HCT116 (cell line): ENCODE measurements at regions not wholly inside any gene's neighbourhood (a gene's known extent, or its start where the extent isn't known, plus 50 kb on each side); places are given as distances from the start of the nearest gene placed in this dataset.

ENCODE experiments used
- ATAC-seq: fragments of 200-7000 bp; cut with Tn5 transposase; 2 replicates; pipeline ENCODE4 v1.9.1; 2020; ENCODE audit warnings: mild to moderate bottlenecking, moderate library complexity
- BruUV-seq: library from RNA; stranded (reverse); fragments of 400-500 nt; replicated peaks from 2 replicates; lab custom pipeline; 2021; lab: Mats Ljungman, UMichigan
- CTCF ChIA-PET: fragments of 300-600 bp; sonication (Branson Sonifier 250); formaldehyde crosslinking; loops from one replicate; lab custom pipeline; 2021; ENCODE audit warnings: antibody characterized with exemption; lab: Charles Lee
- POLR2A ChIA-PET: fragments of 300-600, 350-600 bp; sonication (Branson Sonifier 250); formaldehyde crosslinking; loops from one replicate; lab custom pipeline; 2021; ENCODE audit warnings: antibody characterized with exemption; lab: Charles Lee
- RAD21 ChIA-PET, 2 experiments: fragments of 300-600 bp; sonication (Branson Sonifier 250); formaldehyde crosslinking; loops; one replicate each; lab custom pipeline; 2023; ENCODE audit warnings: low total read pairs in 2 of 2; ENCODE audit not compliant: uncharacterized antibody in 2 of 2, unreplicated experiment in 2 of 2, low non-redundant PET in 1 of 2; lab: Charles Lee
- DNase-seq: peaks from one replicate; pipeline ENCODE4 v3.0.0-alpha.2; 2010; ENCODE audit warnings: low read depth, low spot score
- H2AFZ ChIP-seq: fragments of 200-600 bp; shearing (Covaris generic), sonication (generic); 2 replicates; pipeline ENCODE4 v1.6.1; 2017; ENCODE audit warnings: low read depth, mixed run types, mixed read lengths, antibody characterized with exemption, low read length; ENCODE audit not compliant: poor library complexity, severe bottlenecking
- H3K27ac ChIP-seq: 2 replicates; pipeline ENCODE4 v1.5.1; 2012; ENCODE audit warnings: low read depth, low read length
- H3K27me3 ChIP-seq: fragments of 200-600 bp; sonication (generic); 2 replicates; pipeline ENCODE4 v1.6.1; 2016; ENCODE audit warnings: mixed run types, low read length, mixed read lengths; ENCODE audit not compliant: insufficient read depth
- H3K36me3 ChIP-seq, 2 experiments: fragments of 200-500 bp in 1 of 2; fragments of 200-600 bp in 1 of 2; sonication (Bioruptor generic) in 1 of 2; sonication (generic) in 1 of 2; 2 replicates each; pipeline versions ENCODE4 v1.5.1 to v1.6.1; 2014 to 2016; ENCODE audit warnings: low read length in 2 of 2, inconsistent platforms in 1 of 2, mixed read lengths in 1 of 2, mixed run types in 1 of 2; ENCODE audit not compliant: insufficient read depth in 2 of 2, control insufficient read depth in 1 of 2
- H3K4me1 ChIP-seq, 2 experiments: fragments of 200-600 bp in 1 of 2; sonication (generic) in 1 of 2; 2 replicates each; pipeline versions ENCODE4 v1.5.1 to v1.6.1; 2012 to 2017; ENCODE audit warnings: low read length in 2 of 2, inconsistent platforms in 1 of 2, mild to moderate bottlenecking in 1 of 2, mixed read lengths in 1 of 2, mixed run types in 1 of 2, moderate library complexity in 1 of 2; ENCODE audit not compliant: insufficient read depth in 2 of 2, control insufficient read depth in 1 of 2
- H3K4me2 ChIP-seq: fragments of 200-600 bp; sonication (generic); 2 replicates; pipeline ENCODE4 v1.6.1; 2017; ENCODE audit warnings: mixed run types, low read length, mixed read lengths
- H3K4me3 ChIP-seq, 2 experiments: fragments of 200-600 bp in 1 of 2; sonication (generic) in 1 of 2; replicated peaks in 1 of 2; 2 replicates each; pipeline ENCODE4 v1.5.1; 2011 to 2016; ENCODE audit warnings: low read length in 2 of 2, control low read depth in 1 of 2, low read depth in 1 of 2, mild to moderate bottlenecking in 1 of 2, mixed read lengths in 1 of 2, mixed run types in 1 of 2
- H3K79me2 ChIP-seq: fragments of 200-600 bp; sonication (generic); 2 replicates; pipeline ENCODE4 v1.6.1; 2017; ENCODE audit warnings: mild to moderate bottlenecking, mixed run types, low read length, moderate library complexity, mixed read lengths; ENCODE audit not compliant: insufficient read depth
- H3K9ac ChIP-seq: fragments of 200-600 bp; sonication (generic); 2 replicates; pipeline ENCODE4 v1.6.1; 2016; ENCODE audit warnings: low read length, mixed read lengths
- H3K9me2 ChIP-seq: fragments of 200-600 bp; sonication (generic), shearing (Covaris generic); 2 replicates; pipeline ENCODE4 v1.6.1; 2017; ENCODE audit warnings: mixed run types, mild to moderate bottlenecking, moderate library complexity; ENCODE audit not compliant: insufficient read depth
- H3K9me3 ChIP-seq, 2 experiments: fragments of 200-500 bp in 1 of 2; fragments of 200-600 bp in 1 of 2; sonication (Bioruptor generic) in 1 of 2; sonication (generic) in 1 of 2; 2 replicates each; pipeline ENCODE4 v1.6.1; 2014 to 2017; ENCODE audit warnings: low read length in 2 of 2, mixed read lengths in 2 of 2, inconsistent platforms in 1 of 2, low read depth in 1 of 2, mild to moderate bottlenecking in 1 of 2, mixed run types in 1 of 2, moderate library complexity in 1 of 2; ENCODE audit not compliant: control insufficient read depth in 1 of 2, insufficient read depth in 1 of 2
- H4K20me1 ChIP-seq: fragments of 200-600 bp; sonication (generic), shearing (Covaris generic); 2 replicates; pipeline ENCODE4 v1.6.1; 2017; ENCODE audit warnings: mixed run types, mild to moderate bottlenecking, moderate library complexity; ENCODE audit not compliant: insufficient read depth
- CEBPB ChIP-seq: IDR thresholded peaks from 2 replicates; pipeline ENCODE4 v1.6.1; 2012; ENCODE audit warnings: low read depth
- EGR1 ChIP-seq: IDR thresholded peaks from 2 replicates; pipeline ENCODE4 v1.6.1; 2012; ENCODE audit warnings: low read depth
- ELF1 ChIP-seq: IDR thresholded peaks from 2 replicates; pipeline ENCODE4 v1.6.1; 2012; ENCODE audit warnings: low read depth, borderline replicate concordance
- EZH2 ChIP-seq: fragments of 200-600 bp; sonication (generic); IDR thresholded peaks from 2 replicates; pipeline ENCODE4 v1.6.1; 2017; ENCODE audit warnings: antibody characterized with exemption, mixed run types
- EZH2phosphoT487 ChIP-seq: fragments of 200-600 bp; IDR thresholded peaks from 2 replicates; pipeline ENCODE4 v1.6.1; 2018; ENCODE audit warnings: antibody characterized with exemption, borderline replicate concordance
- FOSL1 ChIP-seq: IDR thresholded peaks from 2 replicates; pipeline ENCODE4 v1.6.1; 2012; ENCODE audit warnings: low read depth
- JUND ChIP-seq: IDR thresholded peaks from 2 replicates; pipeline ENCODE4 v1.6.1; 2012
- POLR2A ChIP-seq: IDR thresholded peaks from 2 replicates; pipeline ENCODE4 v1.7.0; 2011; ENCODE audit warnings: borderline replicate concordance; ENCODE audit not compliant: insufficient read depth, insufficient read length; ENCODE audit errors: extremely low read depth
- POLR2AphosphoS5 ChIP-seq: IDR thresholded peaks from 2 replicates; pipeline ENCODE4 v1.6.1; 2011; ENCODE audit warnings: mild to moderate bottlenecking, low read depth, low read length, moderate library complexity
- RAD21 ChIP-seq: IDR thresholded peaks from 2 replicates; pipeline ENCODE4 v1.6.1; 2012; ENCODE audit warnings: low read depth, mild to moderate bottlenecking
- SP1 ChIP-seq: IDR thresholded peaks from 2 replicates; pipeline ENCODE4 v1.6.1; 2012; ENCODE audit warnings: low read depth
- SRF ChIP-seq: IDR thresholded peaks from 2 replicates; pipeline ENCODE4 v1.6.1; 2012; ENCODE audit warnings: low read depth
- ZFX ChIP-seq: fragments of 450-650 bp; IDR thresholded peaks from 2 replicates; pipeline ENCODE4 v1.6.1; 2017
- ZNF274 ChIP-seq: fragments of 200-500 bp; sonication (Bioruptor generic); IDR thresholded peaks from 2 replicates; pipeline ENCODE4 v1.6.1; 2014; ENCODE audit warnings: mild to moderate bottlenecking, low read depth, low read length, inconsistent platforms
- intact Hi-C: fragments of 100-400 bp; cut with micrococcal nuclease; formaldehyde crosslinking; loops from 2 replicates; pipeline ENCODE4 v1.10.0; 2022
- TF ChIP-seq, protein P1 (sequence below): IDR thresholded peaks from 2 replicates; pipeline ENCODE4 v1.6.1; 2012

DNA sequence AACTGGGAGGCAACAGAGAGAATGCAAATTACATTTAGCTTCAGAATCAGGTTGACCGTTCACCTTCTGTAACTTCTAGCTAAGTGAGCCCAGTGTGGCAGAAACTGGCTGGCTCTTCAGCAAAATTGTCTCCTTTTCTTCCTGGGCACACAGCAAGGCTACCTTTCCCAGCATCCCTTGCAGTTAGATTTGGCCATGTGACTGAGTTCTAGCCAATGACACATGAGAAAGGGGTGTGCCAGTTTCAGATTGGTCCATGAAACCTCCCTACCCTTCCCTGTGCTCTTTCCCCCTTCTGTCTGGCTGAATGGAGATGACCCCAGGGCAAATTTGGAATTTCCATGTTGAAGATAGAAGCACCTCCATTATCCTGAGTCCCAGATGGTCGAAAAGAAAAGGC, 72.5 kb upstream of the SMIM23 start:
- no peak overlapping the region for H3K4me3 ChIP-seq
- ATAC-seq (no peak), DNase-seq (no peak)
- no peak overlapping the region for H3K4me2 ChIP-seq
- BruUV-seq, result no TSS peak
- RAD21 ChIA-PET, result no interaction called here
- H3K4me1 ChIP-seq, result no peaks in the 10 kb centered on the region
- no peaks in the 10 kb centered on the region for H3K9me3 ChIP-seq
- H3K9ac ChIP-seq, result no peak overlapping the region
- intact Hi-C loops, result no loop called here
- no peak overlapping the region for H3K27ac ChIP-seq
- no peaks in the 10 kb centered on the region for H3K36me3 ChIP-seq
- no peaks in the 10 kb centered on the region for H3K9me2 ChIP-seq
- no peak overlapping the region for H2AFZ ChIP-seq
- H3K79me2 ChIP-seq, result no peaks in the 10 kb centered on the region
- H3K27me3 ChIP-seq, result no peaks in the 10 kb centered on the region
- H4K20me1 ChIP-seq, result no peaks in the 10 kb centered on the region
- POLR2A ChIA-PET, result no interaction called here
- CTCF ChIA-PET, result no interaction called here
- TF ChIP-seq EZH2, result no peak
- TF ChIP-seq, all 23 proteins: peak for 0

DNA sequence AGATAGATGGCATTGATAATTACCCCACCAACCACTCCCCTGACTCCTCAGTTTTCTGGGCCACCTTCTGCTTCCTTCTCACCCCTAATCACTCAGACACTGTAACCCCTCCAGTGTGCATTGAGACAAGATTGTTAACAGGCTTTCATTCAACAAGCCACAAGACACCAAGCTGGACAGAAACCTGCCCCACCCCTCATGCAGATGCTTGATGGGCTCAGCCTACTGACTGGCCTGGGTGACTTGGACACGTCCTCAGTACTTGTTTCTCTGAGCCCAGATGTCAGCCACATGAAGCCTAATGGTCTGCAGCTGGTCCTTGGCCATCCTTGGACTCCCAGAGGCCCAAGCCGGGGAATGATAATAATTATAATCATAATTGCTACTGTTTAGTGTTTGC, 71.4 kb upstream of the SMIM23 start:
- H2AFZ ChIP-seq, result no peak overlapping the region
- ATAC-seq (no peak), DNase-seq (no peak)
- TF ChIP-seq SP1 (no peak), ZFX (no peak), POLR2AphosphoS5 (no peak), EZH2 (no peak), RAD21 (no peak), JUND (no peak), EGR1 (no peak), CEBPB (no peak), EZH2phosphoT487 (no peak), POLR2A (no peak), SRF (no peak), ZNF274 (no peak), ELF1 (no peak), FOSL1 (no peak)
- TF ChIP-seq, protein P1, sequence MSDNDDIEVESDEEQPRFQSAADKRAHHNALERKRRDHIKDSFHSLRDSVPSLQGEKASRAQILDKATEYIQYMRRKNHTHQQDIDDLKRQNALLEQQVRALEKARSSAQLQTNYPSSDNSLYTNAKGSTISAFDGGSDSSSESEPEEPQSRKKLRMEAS, result no peak
- ChIA-PET POLR2A (no interaction called here), RAD21 (no interaction called here), CTCF (no interaction called here)
- no peaks in the 10 kb centered on the region for H4K20me1 ChIP-seq
- H3K36me3 ChIP-seq, result no peaks in the 10 kb centered on the region
- no peak overlapping the region for H3K9ac ChIP-seq
- H3K4me3 ChIP-seq, result no peak overlapping the region
- no TSS peak for BruUV-seq
- no peak overlapping the region for H3K27ac ChIP-seq
- no peaks in the 10 kb centered on the region for H3K79me2 ChIP-seq
- no peak overlapping the region for H3K4me2 ChIP-seq
- no peaks in the 10 kb centered on the region for H3K9me2 ChIP-seq
- intact Hi-C loops, result no loop called here
- no peaks in the 10 kb centered on the region for H3K9me3 ChIP-seq
- H3K27me3 ChIP-seq, result no peaks in the 10 kb centered on the region
- H3K4me1 ChIP-seq, result no peaks in the 10 kb centered on the region
